IMR-90 (cell line): ENCODE measurements at regions not wholly inside any gene's neighbourhood (a gene's known extent, or its start where the extent isn't known, plus 50 kb on each side); places are given as distances from the start of the nearest gene placed in this dataset.
"Not testable (repeated sequence)": the region's sequence is repeated elsewhere in the genome, so short reads cannot be mapped to it uniquely, and the experiment has no call there.

Source experiments
- ATAC-seq: fragments of 200-7000 bp; cut with Tn5 transposase; 2 replicates; pipeline ENCODE4 v1.9.1; 2020; ENCODE audit warnings: low read depth, mild to moderate bottlenecking, moderate library complexity
- BruUV-seq: library from RNA; stranded (reverse); fragments of 400-500 nt; replicated peaks from 2 replicates; lab custom pipeline; 2021; lab: Mats Ljungman, UMichigan
- CTCF ChIA-PET: fragments of 300-600 bp; formaldehyde crosslinking; extraction: SDS; loops from one replicate; lab custom pipeline; 2021; ENCODE audit warnings: antibody characterized with exemption; lab: Yijun Ruan, JAX
- POLR2A ChIA-PET: fragments of 300-600 bp; sonication (Branson Sonifier 250); formaldehyde crosslinking; loops from one replicate; lab custom pipeline; 2022; ENCODE audit warnings: antibody characterized with exemption; ENCODE audit not compliant: unreplicated experiment; lab: Charles Lee
- DNase-seq: peaks from one replicate; pipeline ENCODE4 v3.0.0; 2013
- H2AFZ ChIP-seq: replicated peaks from 2 replicates; pipeline ENCODE3; 2013; ENCODE audit warnings: low read length, mild to moderate bottlenecking; ENCODE audit not compliant: poor library complexity
- H2AK5ac ChIP-seq: 2 replicates; pipeline ENCODE4 v1.6.1; 2013; ENCODE audit warnings: low read depth, low read length, inconsistent platforms
- H2AK9ac ChIP-seq: replicated peaks from 2 replicates; pipeline ENCODE3; 2013; ENCODE audit warnings: mild to moderate bottlenecking, low read depth, low read length, moderate library complexity; ENCODE audit not compliant: poor library complexity
- H2BK120ac ChIP-seq: 2 replicates; pipeline ENCODE4 v1.6.1; 2013; ENCODE audit warnings: low read depth, low read length, inconsistent platforms
- H2BK15ac ChIP-seq: 3 replicates; pipeline ENCODE4 v1.6.1; 2013; ENCODE audit warnings: low read depth, low read length, inconsistent platforms
- H2BK20ac ChIP-seq: 2 replicates; pipeline ENCODE4 v1.6.1; 2013; ENCODE audit warnings: low read depth, mild to moderate bottlenecking, inconsistent platforms, low read length, moderate library complexity
- H2BK5ac ChIP-seq: 2 replicates; pipeline ENCODE4 v1.6.1; 2013; ENCODE audit warnings: mild to moderate bottlenecking, low read depth, low read length, inconsistent platforms; ENCODE audit not compliant: poor library complexity, severe bottlenecking
- H3K14ac ChIP-seq: replicated peaks from 2 replicates; pipeline ENCODE4 v1.6.1; 2013; ENCODE audit warnings: low read depth, low read length, inconsistent platforms
- H3K18ac ChIP-seq: 2 replicates; pipeline ENCODE4 v1.6.1; 2013; ENCODE audit warnings: low read depth, low read length, control low read depth
- H3K23ac ChIP-seq: 2 replicates; pipeline ENCODE4 v1.6.1; 2013; ENCODE audit warnings: low read depth, low read length, inconsistent platforms
- H3K27ac ChIP-seq: 2 replicates; pipeline ENCODE4 v1.5.1; 2013; ENCODE audit warnings: mild to moderate bottlenecking, control low read depth, low read length; ENCODE audit not compliant: insufficient read depth
- H3K27me3 ChIP-seq: 2 replicates; pipeline ENCODE4 v1.6.1; 2013; ENCODE audit warnings: low read length; ENCODE audit not compliant: control insufficient read depth, insufficient read depth
- H3K36me3 ChIP-seq: 2 replicates; pipeline ENCODE4 v1.6.1; 2013; ENCODE audit warnings: low read length, mixed read lengths; ENCODE audit not compliant: control insufficient read depth, insufficient read depth
- H3K4ac ChIP-seq: 2 replicates; pipeline ENCODE4 v1.6.1; 2013; ENCODE audit warnings: low read depth, low read length, inconsistent platforms
- H3K4me1 ChIP-seq: 2 replicates; pipeline ENCODE4 v1.6.1; 2013; ENCODE audit warnings: low read length, mixed read lengths; ENCODE audit not compliant: control insufficient read depth, insufficient read depth
- H3K4me2 ChIP-seq: 2 replicates; pipeline ENCODE4 v1.6.1; 2013; ENCODE audit warnings: low read depth, mild to moderate bottlenecking, control low read depth, low read length, moderate library complexity
- H3K4me3 ChIP-seq: 2 replicates; pipeline ENCODE4 v1.5.1; 2013; ENCODE audit warnings: low read depth, mild to moderate bottlenecking, control low read depth, low read length, moderate library complexity; ENCODE audit not compliant: insufficient read depth
- H3K56ac ChIP-seq: 2 replicates; pipeline ENCODE4 v1.6.1; 2013; ENCODE audit warnings: low read length, inconsistent platforms; ENCODE audit not compliant: insufficient read depth; ENCODE audit errors: extremely low read depth
- H3K79me1 ChIP-seq, 2 experiments: 2 replicates each; pipeline ENCODE4 v1.6.1; 2013; ENCODE audit warnings: low read length in 2 of 2, inconsistent platforms in 1 of 2, low read depth in 1 of 2
- H3K9ac ChIP-seq: 2 replicates; pipeline ENCODE4 v1.6.1; 2013; ENCODE audit warnings: low read depth, low read length, control low read depth
- H3K9me1 ChIP-seq: 2 replicates; pipeline ENCODE4 v1.6.1; 2013; ENCODE audit warnings: low read length, inconsistent platforms; ENCODE audit not compliant: insufficient read depth
- H3K9me3 ChIP-seq: 2 replicates; pipeline ENCODE4 v1.6.1; 2013; ENCODE audit warnings: low read length; ENCODE audit not compliant: control insufficient read depth, insufficient read depth
- H4K20me1 ChIP-seq: 2 replicates; pipeline ENCODE4 v1.6.1; 2013; ENCODE audit warnings: low read length, inconsistent platforms; ENCODE audit not compliant: insufficient read depth
- H4K5ac ChIP-seq: 2 replicates; pipeline ENCODE4 v1.6.1; 2013; ENCODE audit warnings: mild to moderate bottlenecking, low read depth, low read length, control low read depth
- H4K8ac ChIP-seq, 2 experiments: 2 replicates each; pipeline ENCODE4 v1.6.1; 2013; ENCODE audit warnings: low read depth in 2 of 2, low read length in 2 of 2, control low read depth in 1 of 2, inconsistent platforms in 1 of 2
- H4K91ac ChIP-seq: 2 replicates; pipeline ENCODE4 v1.6.1; 2013; ENCODE audit warnings: low read depth, low read length, inconsistent platforms; ENCODE audit not compliant: insufficient read depth
- WGBS, 2 experiments: methylation state at CpG; one replicate each; pipeline versions ENCODE4 v1.1.5 to v1.1.7; 2013; ENCODE audit warnings: missing lambda C conversion rate in 2 of 2; ENCODE audit not compliant: insufficient read length in 1 of 2; ENCODE audit errors: extremely low coverage in 2 of 2; 5-methylcytosine and 5-hydroxymethylcytosine counted together
- dilution Hi-C: fragments of 300-500 bp; cut with HindIII; formaldehyde crosslinking; loops from one replicate; pipeline ENCODE4 v1.14.3; 2018; ENCODE audit warnings: low sequenced_read_pairs; ENCODE audit not compliant: unreplicated experiment
- in situ Hi-C: fragments of 300-500 bp; cut with MboI; formaldehyde crosslinking; loops from 3 replicates; pipeline ENCODE4 v1.14.3; 2019; ENCODE audit warnings: low sequenced_read_pairs, inconsistent platforms, mixed read lengths
- intact Hi-C: fragments of 100-400 bp; cut with micrococcal nuclease; formaldehyde crosslinking; loops from 2 replicates; pipeline ENCODE4 v1.10.0; 2022

DNA sequence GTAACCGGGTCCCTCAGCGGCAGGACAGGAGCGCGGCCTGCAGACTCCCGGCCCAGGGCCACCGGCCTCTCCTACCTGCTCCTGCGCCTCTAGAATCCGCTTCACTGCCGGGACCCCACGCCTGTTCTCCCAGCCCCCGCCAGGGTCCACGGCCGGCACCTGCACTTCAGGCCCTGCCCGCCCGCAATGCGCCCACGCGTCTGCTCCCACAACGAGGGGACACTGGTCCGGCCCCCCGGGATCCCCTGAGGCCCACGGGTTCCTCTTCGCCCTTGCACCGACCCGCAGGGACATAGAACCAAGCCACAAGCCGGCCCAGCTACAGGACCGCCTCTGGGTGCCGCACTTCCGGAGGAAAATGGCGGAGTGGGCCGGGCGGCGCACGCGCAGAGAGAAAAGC is 3554.1 kb upstream of the OR11H1 start:
- H3K79me1 ChIP-seq, H2AK9ac ChIP-seq, H3K14ac ChIP-seq, H4K20me1 ChIP-seq, H3K4me1 ChIP-seq, H3K36me3 ChIP-seq, H3K27ac ChIP-seq, DNase-seq, H3K56ac ChIP-seq, H3K4ac ChIP-seq, H3K9me3 ChIP-seq, BruUV-seq, intact Hi-C loops, POLR2A ChIA-PET, H4K5ac ChIP-seq, H2AK5ac ChIP-seq, H2BK15ac ChIP-seq, in situ Hi-C loops, H3K9me1 ChIP-seq, CTCF ChIA-PET, H4K8ac ChIP-seq, H4K91ac ChIP-seq, dilution Hi-C loops, H2BK5ac ChIP-seq, H2AFZ ChIP-seq, H2BK120ac ChIP-seq, ATAC-seq, H3K18ac ChIP-seq, H3K27me3 ChIP-seq, H3K23ac ChIP-seq, H3K9ac ChIP-seq, H2BK20ac ChIP-seq, H3K4me2 ChIP-seq: not testable (repeated sequence)
- no CpG with 5 or more reads among the region's 35 CpGs for WGBS, 2 experiments
- peak overlapping the region; percentile 37 for H3K4me3 ChIP-seq
